GM12878 (cell line): ENCODE measurements at regions not wholly inside any gene's neighbourhood (a gene's known extent, or its start where the extent isn't known, plus 50 kb on each side); places are given as distances from the start of the nearest gene placed in this dataset.

Source experiments
- ATAC-seq: fragments of 200-7000 bp; cut with Tn5 transposase; 3 replicates; pipeline ENCODE4 v1.9.1; 2020; ENCODE audit warnings: mild to moderate bottlenecking, moderate library complexity
- BruUV-seq: library from RNA; stranded (reverse); fragments of 400-500 nt; replicated peaks from 2 replicates; lab custom pipeline; 2021; lab: Mats Ljungman, UMichigan
- CTCF ChIA-PET: fragments of 300-600 bp; sonication (Branson Sonifier 250); formaldehyde crosslinking; extraction: SDS; loops from one replicate; lab custom pipeline; 2021; ENCODE audit warnings: inconsistent platforms; lab: Yijun Ruan, JAX
- POLR2A ChIA-PET: fragments of 350-600 bp; formaldehyde crosslinking; extraction: SDS; loops from one replicate; lab custom pipeline; 2021; ENCODE audit warnings: inconsistent platforms; lab: Charles Lee
- RAD21 ChIA-PET: fragments of 300-600 bp; sonication (Branson Sonifier 250); formaldehyde crosslinking; loops from one replicate; lab custom pipeline; 2023; ENCODE audit warnings: antibody characterized with exemption; ENCODE audit not compliant: unreplicated experiment; lab: Charles Lee
- SMC1A ChIA-PET: fragments of 300-600 bp; sonication (Branson Sonifier 250); formaldehyde crosslinking; loops from one replicate; lab custom pipeline; 2023; ENCODE audit not compliant: unreplicated experiment, uncharacterized antibody; lab: Charles Lee
- DNase-seq: peaks from one replicate; pipeline ENCODE4 v3.0.0-alpha.2; 2011; ENCODE audit warnings: low read depth, low spot score
- FAIRE-seq: peaks from 3 replicates; lab custom pipeline; 2011; peaks lifted over from hg19 to GRCh38; lab: Jason Lieb, UNC
- H2AFZ ChIP-seq: 2 replicates; pipeline ENCODE4 v1.6.0; 2011; ENCODE audit warnings: low read depth, low read length, control low read depth; ENCODE audit not compliant: control insufficient read depth
- H3K27ac ChIP-seq: 2 replicates; pipeline ENCODE4 v1.5.1; 2011; ENCODE audit warnings: control low read depth; ENCODE audit not compliant: control insufficient read depth, insufficient read depth
- H3K27me3 ChIP-seq, 2 experiments: replicated peaks in 1 of 2; 2 replicates each; pipeline versions ENCODE4 v1.6.0 to v1.6.1; 2011; ENCODE audit warnings: low read length in 1 of 2; ENCODE audit not compliant: control insufficient read depth in 2 of 2, insufficient read depth in 2 of 2
- H3K36me3 ChIP-seq, 2 experiments: 2 replicates each; pipeline ENCODE4 v1.5.1; 2011; ENCODE audit warnings: low read length in 1 of 2; ENCODE audit not compliant: control insufficient read depth in 2 of 2, insufficient read depth in 2 of 2
- H3K4me1 ChIP-seq: 2 replicates; pipeline ENCODE4 v1.6.1; 2011; ENCODE audit warnings: mild to moderate bottlenecking, low read length, moderate library complexity, mixed read lengths; ENCODE audit not compliant: control insufficient read depth, insufficient read depth
- H3K4me2 ChIP-seq: 2 replicates; pipeline ENCODE4 v1.6.0; 2011; ENCODE audit warnings: control low read depth; ENCODE audit not compliant: control insufficient read depth, insufficient read depth
- H3K4me3 ChIP-seq: fragments of 200-600 bp; sonication (generic); 2 replicates; pipeline ENCODE4 v1.5.1; 2016
- H3K79me2 ChIP-seq: 2 replicates; pipeline ENCODE4 v1.6.0; 2011; ENCODE audit warnings: low read length; ENCODE audit not compliant: control insufficient read depth, insufficient read depth
- H3K9ac ChIP-seq: 2 replicates; pipeline ENCODE4 v1.8.0; 2011; ENCODE audit warnings: low read length, control low read depth, mixed read lengths; ENCODE audit not compliant: control insufficient read depth, insufficient read depth
- H3K9me3 ChIP-seq: replicated peaks from 3 replicates; pipeline ENCODE4 v1.5.1; 2011; ENCODE audit warnings: mild to moderate bottlenecking, low read length; ENCODE audit not compliant: control insufficient read depth, insufficient read depth
- H4K20me1 ChIP-seq: 2 replicates; pipeline ENCODE4 v1.6.0; 2011; ENCODE audit not compliant: control insufficient read depth, insufficient read depth
- CBX3 ChIP-seq: fragments of 200-600 bp; sonication (generic); IDR thresholded peaks from 2 replicates; pipeline ENCODE4 v1.6.1; 2016; ENCODE audit warnings: low read depth, borderline replicate concordance
- CHD1 ChIP-seq: IDR thresholded peaks from 2 replicates; pipeline ENCODE4 v1.6.1; 2012; ENCODE audit warnings: low read depth, low read length, improper control_type of control experiment
- HSF1 ChIP-seq: fragments of 150-350 bp; IDR thresholded peaks from 2 replicates; pipeline ENCODE4 v1.6.1; 2014; ENCODE audit warnings: mild to moderate bottlenecking, low read depth, low read length
- JUNB ChIP-seq: IDR thresholded peaks from 2 replicates; pipeline ENCODE4 v1.6.1; 2016; ENCODE audit warnings: antibody characterized with exemption, mild to moderate bottlenecking
- JUND ChIP-seq: IDR thresholded peaks from 2 replicates; pipeline ENCODE4 v1.6.1; 2012; ENCODE audit warnings: low read depth, mild to moderate bottlenecking, low read length, improper control_type of control experiment, moderate library complexity
- MTA3 ChIP-seq: IDR thresholded peaks from 2 replicates; pipeline ENCODE4 v1.6.1; 2012; ENCODE audit warnings: low read length, inconsistent platforms, borderline replicate concordance
- NR2F1 ChIP-seq: fragments of 450-650 bp; conservative IDR thresholded peaks from 2 replicates; pipeline ENCODE4 v1.6.1; 2017; ENCODE audit warnings: mild to moderate bottlenecking
- STAT1 ChIP-seq: fragments of 450-650 bp; conservative IDR thresholded peaks from 2 replicates; pipeline ENCODE4 v1.6.1; 2014; ENCODE audit warnings: antibody characterized with exemption, mild to moderate bottlenecking
- ZSCAN29 ChIP-seq: fragments of 450-650 bp; IDR thresholded peaks from 2 replicates; pipeline ENCODE4 v1.6.1; 2017; ENCODE audit warnings: mild to moderate bottlenecking, moderate library complexity
- WGBS: methylation state at CpG from one replicate; pipeline ENCODE4 v1.1.6; 2016; ENCODE audit warnings: low lambda C conversion rate; ENCODE audit not compliant: insufficient replicate concordance, insufficient coverage; ENCODE audit errors: missing lambda C conversion rate; 5-methylcytosine and 5-hydroxymethylcytosine counted together
- in situ Hi-C: fragments of 300-500 bp; cut with MboI; formaldehyde crosslinking; loops from 9 replicates; pipeline ENCODE4 v1.14.3; 2018; ENCODE audit warnings: mixed read lengths
- intact Hi-C: fragments of 100-400 bp; cut with micrococcal nuclease; formaldehyde crosslinking; loops from one replicate; pipeline ENCODE4 v1.14.2; 2022; ENCODE audit not compliant: unreplicated experiment

- RAD21 ChIA-PET = no interaction called here
- H3K36me3 ChIP-seq = no peaks in the 10 kb centered on the region
- in situ Hi-C loops = loop anchor here (25.0 kb wide), 1 partner anchor 99 kb away; no protein-coding TSS in a partner anchor
- DNase-seq (no peak), FAIRE-seq (no peak), ATAC-seq (no peak)
- 26% methylated on average over 2 of the region's 2 CpGs for WGBS
- intact Hi-C loops = no loop called here
- H3K27ac ChIP-seq = no peak overlapping the region
- SMC1A ChIA-PET = no interaction called here
- no peaks in the 10 kb centered on the region for H3K4me1 ChIP-seq
- TF ChIP-seq ZSCAN29 (no peak), MTA3 (no peak), CBX3 (no peak), HSF1 (no peak), STAT1 (no peak), JUND (no peak), JUNB (no peak), CHD1 (no peak), NR2F1 (no peak)
- no peak overlapping the region for H3K4me2 ChIP-seq
- H3K9me3 ChIP-seq = no peaks in the 10 kb centered on the region
- POLR2A ChIA-PET = no interaction called here
- CTCF ChIA-PET = no interaction called here
- H3K4me3 ChIP-seq = no peak overlapping the region
- H4K20me1 ChIP-seq = no peaks in the 10 kb centered on the region
- no peak overlapping the region for H2AFZ ChIP-seq
- H3K27me3 ChIP-seq = no peaks in the 10 kb centered on the region
- no peaks in the 10 kb centered on the region for H3K79me2 ChIP-seq
- no TSS peak for BruUV-seq
- no peak overlapping the region for H3K9ac ChIP-seq
Observed at GRCh38 chr17:13310858-13311257, 290.9 kb downstream of the HS3ST3A1 start.
